ENCODE measurements at regions not wholly inside any gene's neighbourhood (a gene's known extent, or its start where the extent isn't known, plus 50 kb on each side); places are given as distances from the start of the nearest gene placed in this dataset.
"Not testable (repeated sequence)": the region's sequence is repeated elsewhere in the genome, so short reads cannot be mapped to it uniquely, and the experiment has no call there.

DNA sequence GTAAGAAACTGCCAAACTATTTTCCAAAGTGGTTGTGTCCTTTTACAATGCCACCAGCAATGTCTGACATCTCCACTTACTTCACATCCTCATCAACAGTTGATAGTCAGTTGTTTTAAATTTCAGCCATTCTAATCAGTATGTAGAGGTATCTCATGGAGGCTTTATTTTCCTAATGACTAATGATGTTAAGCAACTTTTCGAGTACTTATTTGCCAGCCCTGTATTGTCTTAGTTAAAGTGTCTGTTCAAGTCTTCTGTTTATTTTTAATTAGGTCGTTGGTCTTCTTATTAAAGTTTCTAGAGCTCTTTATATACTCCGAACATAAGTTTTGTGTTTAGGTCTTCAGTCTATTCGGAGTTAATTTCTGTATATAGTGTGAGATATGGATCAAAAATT lies 54.9 kb upstream of the NBPF12 start:
- H3K9me3 ChIP-seq (ENCODE audit: low read length); H3K36me3 ChIP-seq (ENCODE audit: insufficient read depth, low read length); H3K27me3 ChIP-seq (ENCODE audit: control insufficient read depth in 1 of 2, insufficient read depth in 2 of 2, low read length in 2 of 2): not testable (repeated sequence)

DNA sequence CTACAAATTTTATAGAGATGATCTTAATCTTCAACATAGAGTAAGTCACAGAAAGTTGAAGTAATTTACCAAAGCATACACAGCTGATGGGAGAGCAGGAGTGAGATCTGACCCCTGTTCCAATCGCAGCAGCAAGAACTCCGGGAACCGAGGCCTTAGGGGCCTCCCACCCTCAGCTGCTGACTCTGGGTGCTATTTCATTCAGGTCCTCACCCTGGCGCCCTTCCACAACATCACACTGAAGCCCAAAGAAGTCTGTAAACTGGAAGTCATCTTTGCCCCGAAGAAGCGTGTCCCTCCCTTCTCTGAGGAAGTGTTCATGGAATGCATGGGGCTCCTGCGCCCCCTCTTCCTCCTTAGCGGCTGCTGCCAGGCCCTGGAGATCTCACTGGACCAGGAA lies 57.0 kb upstream of the NBPF12 start:
- H3K27ac ChIP-seq (ENCODE audit: low read depth, low read length); H3K4me1 ChIP-seq (ENCODE audit: insufficient read depth, low read length); H3K36me3 ChIP-seq (ENCODE audit: insufficient read depth, low read length); H3K9me3 ChIP-seq (ENCODE audit: low read length); H3K27me3 ChIP-seq (ENCODE audit: control insufficient read depth in 1 of 2, insufficient read depth in 2 of 2, low read length in 2 of 2); H3K9ac ChIP-seq (ENCODE audit: low read length); H3K4me3 ChIP-seq (ENCODE audit: low read depth in 1 of 2, low read length in 2 of 2): not testable (repeated sequence)

More for the DNA sequence above, 54.9 kb upstream of the NBPF12 start:
- not testable (repeated sequence) for H3K4me1 ChIP-seq (ENCODE audit: insufficient read depth, low read length); H3K4me3 ChIP-seq (ENCODE audit: low read depth in 1 of 2, low read length in 2 of 2); H3K27ac ChIP-seq (ENCODE audit: low read depth, low read length); H3K9ac ChIP-seq (ENCODE audit: low read length)

DNA sequence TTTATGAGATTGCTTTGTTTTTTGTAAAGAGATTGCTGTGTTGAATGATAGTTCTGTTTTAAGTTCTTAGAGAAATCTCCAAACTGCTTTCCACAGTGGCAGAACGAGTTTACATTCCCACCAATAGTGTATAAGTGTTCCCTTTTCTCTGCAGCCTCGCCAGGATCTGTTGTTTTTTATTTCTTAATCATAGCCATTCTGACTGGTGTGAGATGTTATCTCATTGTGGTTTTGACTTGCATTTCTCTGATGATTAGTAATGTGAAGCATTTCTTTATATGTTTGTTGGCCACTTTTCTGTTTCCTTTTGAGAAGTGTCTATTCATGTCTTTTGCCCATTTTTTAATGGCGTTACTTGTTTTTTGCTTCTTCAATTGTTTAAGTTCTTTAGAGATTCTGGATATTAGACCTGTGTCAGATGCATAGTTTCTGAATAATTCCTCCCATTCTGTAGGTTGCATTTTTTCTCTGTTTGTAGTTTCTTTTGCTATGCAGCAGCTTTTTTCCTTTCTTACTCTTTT lies 74.3 kb upstream of the NBPF12 start:
- H3K4me3 ChIP-seq (ENCODE audit: low read depth in 1 of 2, low read length in 2 of 2); H3K36me3 ChIP-seq (ENCODE audit: insufficient read depth, low read length); H3K27me3 ChIP-seq (ENCODE audit: control insufficient read depth in 1 of 2, insufficient read depth in 2 of 2, low read length in 2 of 2); H3K27ac ChIP-seq (ENCODE audit: low read depth, low read length); H3K9me3 ChIP-seq (ENCODE audit: low read length); H3K9ac ChIP-seq (ENCODE audit: low read length); H3K4me1 ChIP-seq (ENCODE audit: insufficient read depth, low read length): not testable (repeated sequence)

DNA sequence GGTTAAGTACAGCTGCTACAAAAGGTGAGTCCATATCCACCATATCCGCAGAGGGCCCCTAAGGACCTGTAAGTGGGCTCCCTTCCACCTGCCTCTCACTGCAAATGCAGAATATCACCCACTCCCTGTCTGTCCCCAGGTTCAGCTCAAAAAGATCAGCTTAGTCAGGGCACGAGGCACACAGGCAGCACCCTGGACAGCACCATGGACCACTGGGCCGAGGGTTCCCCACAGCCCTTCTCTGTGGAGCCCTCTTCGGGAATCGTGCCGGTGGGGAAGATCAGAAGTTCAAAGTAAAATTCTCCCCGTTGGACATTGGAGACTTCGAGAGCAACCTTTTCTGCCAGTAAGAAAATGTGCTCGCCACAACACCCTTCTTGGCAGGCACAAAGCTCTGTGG lies 85.0 kb upstream of the NBPF12 start:
- H3K9ac ChIP-seq (ENCODE audit: low read length); H3K4me1 ChIP-seq (ENCODE audit: insufficient read depth, low read length); H3K27ac ChIP-seq (ENCODE audit: low read depth, low read length); H3K27me3 ChIP-seq (ENCODE audit: control insufficient read depth in 1 of 2, insufficient read depth in 2 of 2, low read length in 2 of 2); H3K4me3 ChIP-seq (ENCODE audit: low read depth in 1 of 2, low read length in 2 of 2); H3K9me3 ChIP-seq (ENCODE audit: low read length); H3K36me3 ChIP-seq (ENCODE audit: insufficient read depth, low read length): not testable (repeated sequence)

DNA sequence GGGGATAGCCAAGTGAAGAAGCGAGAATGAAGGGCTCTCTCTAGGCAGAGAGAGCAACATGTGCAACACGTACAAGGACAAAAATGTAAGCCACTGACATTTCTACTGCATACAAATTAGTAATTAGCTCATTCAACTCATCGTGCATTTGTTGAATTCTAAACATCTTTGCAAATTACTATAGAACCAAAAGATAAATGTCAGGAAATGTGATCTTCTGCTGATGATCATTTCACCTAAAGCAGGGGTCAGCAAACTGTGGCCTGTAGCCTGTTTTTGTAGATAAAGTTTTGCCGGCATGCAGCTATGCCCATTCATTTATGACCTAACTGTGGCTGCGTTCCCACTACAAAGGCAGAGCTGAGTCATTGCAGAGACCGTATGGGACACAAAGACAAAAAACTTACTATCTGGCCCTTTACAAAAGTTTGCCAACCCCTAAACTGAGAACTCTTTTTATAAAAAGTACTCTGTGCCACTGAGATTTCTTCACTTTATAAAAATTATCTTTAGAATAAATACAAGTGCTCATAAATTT lies 87.7 kb upstream of the NBPF12 start:
- H3K36me3 ChIP-seq (ENCODE audit: insufficient read depth, low read length); H3K4me1 ChIP-seq (ENCODE audit: insufficient read depth, low read length); H3K27me3 ChIP-seq (ENCODE audit: control insufficient read depth in 1 of 2, insufficient read depth in 2 of 2, low read length in 2 of 2); H3K4me3 ChIP-seq (ENCODE audit: low read depth in 1 of 2, low read length in 2 of 2); H3K9me3 ChIP-seq (ENCODE audit: low read length); H3K9ac ChIP-seq (ENCODE audit: low read length); H3K27ac ChIP-seq (ENCODE audit: low read depth, low read length): not testable (repeated sequence)

DNA sequence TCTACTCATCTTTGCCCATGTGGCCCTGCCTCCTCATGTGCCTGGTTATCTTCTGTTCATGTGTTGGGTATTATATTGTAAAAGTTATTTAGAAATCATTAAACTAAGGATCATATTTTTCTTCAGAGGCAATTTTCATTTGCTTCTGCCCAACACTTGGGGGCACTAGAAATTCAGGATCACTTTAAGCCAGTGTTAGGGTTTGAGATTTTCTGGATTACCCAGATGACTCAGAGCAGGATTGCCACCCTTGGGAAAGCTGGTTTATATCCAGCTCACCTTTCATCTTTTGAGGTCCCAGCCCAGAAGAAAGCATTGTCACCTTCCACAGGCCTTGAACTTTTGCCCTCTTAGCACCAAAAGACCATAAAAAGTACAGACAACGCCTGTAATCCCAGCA lies 99.4 kb upstream of the NBPF12 start:
- H3K9me3 ChIP-seq (ENCODE audit: low read length); H3K4me3 ChIP-seq (ENCODE audit: low read depth in 1 of 2, low read length in 2 of 2); H3K27me3 ChIP-seq (ENCODE audit: control insufficient read depth in 1 of 2, insufficient read depth in 2 of 2, low read length in 2 of 2); H3K9ac ChIP-seq (ENCODE audit: low read length); H3K27ac ChIP-seq (ENCODE audit: low read depth, low read length); H3K36me3 ChIP-seq (ENCODE audit: insufficient read depth, low read length); H3K4me1 ChIP-seq (ENCODE audit: insufficient read depth, low read length): not testable (repeated sequence)

DNA sequence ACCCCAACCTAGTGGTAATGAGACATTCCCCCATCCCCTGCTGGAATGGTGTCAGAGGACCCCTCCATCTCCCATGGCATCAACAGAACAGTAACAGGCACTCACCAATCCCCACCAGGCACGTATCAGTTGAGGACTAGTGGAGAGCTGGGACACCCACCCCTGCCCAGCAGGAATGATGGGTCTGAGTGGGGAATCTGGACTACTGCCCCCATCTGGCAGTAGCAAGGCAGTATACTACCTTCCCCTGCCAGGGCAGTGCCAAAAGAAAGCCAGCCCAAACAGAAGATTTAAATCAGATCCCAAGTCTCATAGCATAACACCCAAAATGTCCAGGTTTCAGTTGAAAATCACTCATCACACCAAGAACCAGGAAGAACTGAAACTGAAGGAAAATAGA lies 111.2 kb upstream of the NBPF12 start:
- H3K36me3 ChIP-seq (ENCODE audit: insufficient read depth, low read length); H3K27ac ChIP-seq (ENCODE audit: low read depth, low read length); H3K4me1 ChIP-seq (ENCODE audit: insufficient read depth, low read length): not testable (repeated sequence)

DNA sequence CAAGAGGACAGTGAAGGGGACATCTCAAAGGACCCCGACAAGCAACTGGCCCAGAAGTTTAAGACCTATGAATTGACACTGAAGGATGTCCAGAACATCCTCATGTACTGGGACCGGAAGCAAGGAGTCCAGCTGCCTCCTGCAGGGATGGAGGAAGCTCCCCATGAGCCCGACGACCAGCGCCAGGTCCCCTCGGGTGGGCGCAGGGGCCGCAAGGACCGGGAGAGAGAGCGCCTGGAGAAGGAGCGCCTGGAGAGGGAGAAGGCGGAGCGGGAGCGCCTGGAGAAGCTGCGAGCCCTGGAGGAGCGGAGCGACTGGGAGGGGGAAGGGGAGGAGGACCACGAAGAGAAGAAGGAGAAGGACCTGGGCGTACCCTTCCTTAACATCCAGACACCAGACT lies 143.9 kb upstream of the NBPF12 start:
- not testable (repeated sequence) for H3K27ac ChIP-seq (ENCODE audit: low read depth, low read length); H3K4me3 ChIP-seq (ENCODE audit: low read depth in 1 of 2, low read length in 2 of 2); H3K9me3 ChIP-seq (ENCODE audit: low read length); H3K9ac ChIP-seq (ENCODE audit: low read length); H3K36me3 ChIP-seq (ENCODE audit: insufficient read depth, low read length); H3K4me1 ChIP-seq (ENCODE audit: insufficient read depth, low read length); H3K27me3 ChIP-seq (ENCODE audit: control insufficient read depth in 1 of 2, insufficient read depth in 2 of 2, low read length in 2 of 2)

More for the DNA sequence above, 111.2 kb upstream of the NBPF12 start:
- H3K27me3 ChIP-seq (ENCODE audit: control insufficient read depth in 1 of 2, insufficient read depth in 2 of 2, low read length in 2 of 2); H3K9ac ChIP-seq (ENCODE audit: low read length); H3K9me3 ChIP-seq (ENCODE audit: low read length); H3K4me3 ChIP-seq (ENCODE audit: low read depth in 1 of 2, low read length in 2 of 2): not testable (repeated sequence)

DNA sequence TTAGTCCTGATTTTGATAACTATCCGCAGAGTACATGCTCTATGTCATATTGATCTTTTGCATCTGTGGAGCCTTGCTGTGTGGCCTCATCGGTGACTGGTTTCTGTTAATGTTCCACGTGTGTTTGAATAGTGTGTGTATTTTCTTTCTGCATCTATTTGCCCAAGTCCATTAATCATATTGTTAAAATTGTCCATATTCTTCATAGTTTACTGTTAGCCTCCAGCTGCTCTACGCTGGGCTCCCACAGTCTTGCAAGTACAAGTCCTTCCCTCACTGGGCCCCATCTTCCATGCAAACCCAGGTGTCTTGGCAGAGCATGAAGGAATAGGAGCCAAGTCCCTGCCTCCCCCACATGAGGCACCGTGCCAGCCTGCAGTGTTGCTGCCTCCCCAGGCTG lies 145.4 kb upstream of the NBPF12 start:
- not testable (repeated sequence) for H3K27me3 ChIP-seq (ENCODE audit: control insufficient read depth in 1 of 2, insufficient read depth in 2 of 2, low read length in 2 of 2); H3K27ac ChIP-seq (ENCODE audit: low read depth, low read length); H3K9ac ChIP-seq (ENCODE audit: low read length)

DNA sequence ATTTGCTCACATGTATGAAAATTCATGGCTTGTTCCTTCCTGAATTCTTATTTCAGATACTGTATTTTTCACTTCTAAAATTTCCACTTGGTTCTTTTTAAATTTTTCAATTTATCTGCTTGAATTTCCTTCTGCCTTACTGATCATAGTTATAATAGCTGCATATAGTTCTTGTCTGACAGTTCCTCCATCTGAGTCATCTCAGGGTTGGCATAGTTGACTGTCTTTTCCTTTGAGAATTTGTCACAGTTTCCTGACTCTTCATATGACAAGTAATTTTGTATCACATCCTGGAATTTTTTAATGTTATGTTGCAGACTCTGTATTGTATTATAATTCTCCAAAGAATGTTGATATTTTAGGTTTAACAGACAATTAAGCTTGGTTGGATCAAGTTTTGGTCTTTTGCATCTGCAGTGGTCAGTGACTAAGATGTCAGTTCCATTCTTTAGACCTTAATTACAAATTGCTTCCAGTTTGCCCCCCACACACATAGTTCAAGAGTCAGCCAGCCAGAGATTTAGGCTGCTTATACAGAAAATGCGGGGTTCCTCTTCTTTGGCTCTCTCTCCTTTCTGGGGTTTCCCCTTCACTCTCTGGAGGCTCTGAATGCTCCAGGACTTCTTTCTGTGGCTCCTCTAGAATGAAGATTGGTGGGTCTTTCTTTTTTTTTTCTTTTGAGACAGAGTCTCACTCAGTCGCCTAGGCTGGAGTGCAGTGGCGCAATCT lies 153.7 kb upstream of the NBPF12 start:
- H3K27me3 ChIP-seq (ENCODE audit: control insufficient read depth in 1 of 2, insufficient read depth in 2 of 2, low read length in 2 of 2); H3K36me3 ChIP-seq (ENCODE audit: insufficient read depth, low read length); H3K27ac ChIP-seq (ENCODE audit: low read depth, low read length); H3K4me3 ChIP-seq (ENCODE audit: low read depth in 1 of 2, low read length in 2 of 2); H3K9ac ChIP-seq (ENCODE audit: low read length); H3K4me1 ChIP-seq (ENCODE audit: insufficient read depth, low read length); H3K9me3 ChIP-seq (ENCODE audit: low read length): not testable (repeated sequence)

More for the DNA sequence above, 145.4 kb upstream of the NBPF12 start:
- not testable (repeated sequence) for H3K4me3 ChIP-seq (ENCODE audit: low read depth in 1 of 2, low read length in 2 of 2); H3K36me3 ChIP-seq (ENCODE audit: insufficient read depth, low read length); H3K4me1 ChIP-seq (ENCODE audit: insufficient read depth, low read length); H3K9me3 ChIP-seq (ENCODE audit: low read length)

DNA sequence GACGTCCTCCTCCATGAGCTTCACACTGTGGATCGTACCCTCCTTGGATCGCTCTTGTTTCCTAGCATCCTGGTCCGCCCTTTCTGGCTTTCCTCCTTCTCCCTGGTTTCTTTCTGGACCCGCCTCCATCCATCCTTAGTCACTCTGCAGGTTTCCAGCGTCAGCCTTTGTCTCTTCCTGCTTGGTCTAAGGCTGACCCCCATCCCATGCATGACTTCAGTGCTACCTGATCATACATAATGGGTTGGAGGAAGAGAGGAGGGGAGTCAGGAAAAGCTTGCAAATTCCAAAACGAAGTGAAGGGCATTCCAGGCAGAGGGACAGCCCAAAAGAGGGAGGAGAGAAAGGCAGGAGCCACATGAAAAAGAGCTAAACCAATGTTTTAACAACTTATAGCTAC lies 156.9 kb upstream of the NBPF12 start:
- not testable (repeated sequence) for H3K36me3 ChIP-seq (ENCODE audit: insufficient read depth, low read length); H3K9ac ChIP-seq (ENCODE audit: low read length); H3K9me3 ChIP-seq (ENCODE audit: low read length); H3K27ac ChIP-seq (ENCODE audit: low read depth, low read length); H3K4me1 ChIP-seq (ENCODE audit: insufficient read depth, low read length); H3K4me3 ChIP-seq (ENCODE audit: low read depth in 1 of 2, low read length in 2 of 2); H3K27me3 ChIP-seq (ENCODE audit: control insufficient read depth in 1 of 2, insufficient read depth in 2 of 2, low read length in 2 of 2)

DNA sequence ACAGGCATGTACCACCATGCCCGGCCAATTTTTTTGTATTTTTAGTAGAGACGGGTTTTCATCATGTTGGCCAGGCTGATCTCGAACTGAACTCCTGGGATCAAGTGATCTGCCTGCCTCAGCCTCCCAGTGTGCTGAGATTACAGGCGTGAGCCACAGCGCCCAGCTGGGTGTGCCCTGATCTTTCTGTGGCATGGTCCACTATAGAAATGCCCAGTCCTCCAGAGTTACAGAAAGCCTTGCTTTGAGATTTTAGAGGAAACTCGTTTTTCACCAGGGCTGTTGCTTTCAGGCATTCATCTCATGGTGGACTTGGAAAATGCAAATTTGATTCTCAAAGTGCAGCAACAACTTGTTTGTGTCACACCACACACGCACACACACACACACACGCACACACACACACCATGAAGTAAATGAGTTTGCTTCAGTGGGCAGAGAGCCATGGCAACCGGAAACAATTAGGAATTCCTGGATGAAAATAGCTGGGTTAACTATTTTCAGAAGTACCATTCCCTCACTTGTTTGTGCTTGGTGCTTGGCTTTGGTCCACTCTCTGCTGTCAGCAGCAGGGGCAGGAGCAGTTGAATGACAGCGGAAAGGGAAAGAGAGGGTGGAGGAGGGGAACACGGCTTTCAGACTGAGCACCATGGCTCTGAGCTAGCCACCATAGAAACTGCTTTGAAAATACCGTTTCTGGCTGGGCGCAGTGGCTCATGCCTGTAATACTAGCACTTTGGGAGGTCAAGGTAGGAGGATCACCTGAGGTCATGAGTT lies 160.1 kb upstream of the NBPF12 start:
- not testable (repeated sequence) for H3K27me3 ChIP-seq (ENCODE audit: control insufficient read depth in 1 of 2, insufficient read depth in 2 of 2, low read length in 2 of 2)

More for the DNA sequence above, 160.1 kb upstream of the NBPF12 start:
- not testable (repeated sequence) for H3K4me1 ChIP-seq (ENCODE audit: insufficient read depth, low read length); H3K4me3 ChIP-seq (ENCODE audit: low read depth in 1 of 2, low read length in 2 of 2); H3K27ac ChIP-seq (ENCODE audit: low read depth, low read length); H3K9ac ChIP-seq (ENCODE audit: low read length); H3K9me3 ChIP-seq (ENCODE audit: low read length); H3K36me3 ChIP-seq (ENCODE audit: insufficient read depth, low read length)

Data from muscle layer of colon (tissue), 2 donors.